Activated CD8-positive, alpha-beta memory T cell treated with anti-CD3 and anti-CD28 coated beads, Interleukin-2, amount 50 U/mL, for 1 hour (primary cell): ENCODE measurements at regions not wholly inside any gene's neighbourhood (a gene's known extent, or its start where the extent isn't known, plus 50 kb on each side); places are given as distances from the start of the nearest gene placed in this dataset.

Experiments used
- DNase-seq: peaks from one replicate; pipeline ENCODE4 v3.0.0-alpha.2; 2020; ENCODE audit errors: extremely low read depth

DNA sequence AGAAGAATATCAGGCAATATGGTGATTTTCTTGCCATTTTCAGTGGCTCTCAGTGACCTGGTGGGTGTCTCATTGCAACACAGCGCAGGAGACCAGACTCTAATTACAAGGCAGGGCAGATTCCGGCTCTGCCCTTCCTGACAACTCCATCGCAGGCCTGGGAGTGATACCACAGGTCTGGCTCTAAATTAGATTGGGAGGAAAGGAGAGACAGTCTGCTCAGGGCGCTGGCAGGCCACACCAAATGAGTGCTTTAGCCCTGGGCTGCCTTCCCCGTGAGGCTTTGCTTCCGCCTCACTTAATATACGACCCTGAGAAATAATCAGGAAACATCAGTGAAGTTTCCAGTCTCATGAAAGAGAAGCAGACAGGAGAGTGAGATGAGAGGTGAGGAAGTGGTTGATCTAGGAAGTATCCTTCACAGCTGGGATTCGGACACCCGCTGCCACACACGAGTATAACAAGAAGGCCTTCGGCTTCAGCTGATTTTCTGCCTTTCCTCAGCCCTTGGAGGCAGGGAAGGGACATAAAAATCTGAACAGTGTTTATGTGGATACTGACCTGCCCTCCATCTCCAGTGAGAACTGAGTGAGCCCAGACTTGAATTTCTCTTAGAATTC is 73.7 kb upstream of the PROK2 start:
- DNase-seq: no peak

DNA sequence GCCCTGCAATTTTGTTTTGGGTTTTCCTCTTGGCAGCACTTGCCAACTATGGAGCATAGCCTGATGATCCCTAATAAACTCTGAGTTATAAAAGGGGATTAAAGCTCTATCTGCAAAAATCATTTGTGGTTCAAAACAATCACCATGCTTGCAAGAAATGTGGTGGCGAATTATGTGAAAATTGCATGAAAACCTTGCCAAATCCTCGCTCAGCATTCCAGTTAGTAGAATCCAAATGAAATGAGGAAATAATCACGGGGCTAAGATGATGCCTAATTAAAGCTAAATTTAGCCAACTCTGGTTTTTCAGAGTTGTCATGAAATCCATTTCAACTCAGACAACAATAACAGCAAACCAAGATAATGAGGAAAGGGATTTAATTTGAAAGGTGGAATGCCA is 73.0 kb upstream of the PROK2 start:
- no peak for DNase-seq

- DNase-seq: no peak
These were observed 69.8 kb upstream of the PROK2 start for GRCh38 chr3:71854706-71855105.

DNA sequence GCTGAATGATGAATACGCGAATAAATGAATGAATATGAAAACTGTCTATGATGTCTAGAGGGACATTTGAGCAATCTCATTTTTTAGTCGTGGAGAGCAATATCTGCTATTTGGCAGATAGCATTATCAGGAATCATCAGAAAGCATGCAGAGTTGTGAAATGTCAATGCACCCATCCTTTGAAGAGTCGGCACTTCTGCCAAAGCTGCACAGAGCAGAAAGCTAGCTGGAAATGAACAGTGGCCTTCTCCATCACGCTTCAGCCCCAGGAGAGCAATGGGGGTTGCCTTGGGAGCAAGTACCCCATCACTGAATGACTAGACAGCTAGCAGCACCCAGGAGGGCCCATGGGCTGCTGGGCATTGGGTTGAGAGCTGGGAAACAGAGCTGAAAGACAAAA is 69.1 kb upstream of the PROK2 start:
- DNase-seq: no peak

DNA sequence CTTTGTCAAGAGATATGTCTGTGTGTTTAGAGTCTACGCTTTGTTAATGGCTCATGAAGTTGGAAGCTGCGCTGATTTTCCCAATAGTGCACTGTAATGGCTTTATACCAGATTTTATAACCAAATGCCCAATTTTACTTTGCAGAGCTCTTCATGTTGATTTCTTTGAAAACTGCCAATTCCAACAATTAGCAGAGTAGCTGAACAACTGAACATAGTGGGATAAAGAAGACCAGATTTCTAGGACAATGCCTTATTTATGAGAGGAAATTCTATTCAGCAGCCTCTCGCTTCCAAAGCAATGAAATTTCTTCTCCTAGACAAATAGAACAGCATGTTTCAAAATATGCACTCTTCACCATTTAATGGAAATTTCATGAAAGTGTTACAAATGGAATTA is 66.9 kb upstream of the PROK2 start:
- no peak for DNase-seq

- no peak for DNase-seq
These were observed 65.7 kb upstream of the PROK2 start for GRCh38 chr3:71850654-71851053.

DNA sequence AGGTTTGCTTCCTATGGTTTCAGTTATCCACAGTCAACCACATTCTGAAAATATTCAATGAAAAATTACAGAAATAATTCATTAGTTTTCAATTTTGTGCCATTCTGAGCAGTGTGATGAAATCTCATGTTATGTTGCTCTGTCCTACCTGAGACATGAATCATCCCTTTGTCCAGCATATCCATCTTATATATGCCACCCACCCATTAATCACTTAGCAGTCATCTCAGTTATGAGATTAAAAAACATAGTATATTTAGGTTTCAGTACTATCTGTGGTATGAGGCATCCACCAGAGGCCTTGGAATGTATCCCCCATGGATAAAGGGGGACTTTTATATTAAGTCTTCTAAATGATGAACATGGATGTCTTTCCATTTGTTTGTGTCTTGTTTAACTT is 64.7 kb upstream of the PROK2 start:
- no peak for DNase-seq

DNA sequence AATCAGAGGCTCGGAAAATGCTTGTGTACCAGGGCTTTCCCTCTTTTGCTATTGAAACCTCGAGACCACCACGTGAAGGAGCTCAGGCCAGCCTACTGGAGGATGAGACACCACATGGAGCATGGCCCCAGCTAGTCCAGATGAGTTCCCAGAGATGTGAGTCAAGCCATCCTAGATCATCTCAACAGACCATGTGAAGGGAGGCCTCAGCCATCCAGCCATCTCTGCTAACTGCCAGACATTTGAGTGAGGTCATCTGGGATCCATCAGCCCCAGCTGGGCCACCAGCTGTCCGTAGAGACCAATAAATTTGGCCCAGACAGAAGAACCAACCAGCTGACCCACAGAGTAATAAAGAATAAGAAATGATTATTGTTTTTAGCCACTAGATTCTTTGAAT is 62.8 kb upstream of the PROK2 start:
- no peak for DNase-seq

GRCh38 chr3:71846185-71846584 is 61.2 kb upstream of the PROK2 start:
- DNase-seq: no peak

GRCh38 chr3:71843071-71843470 is 58.1 kb upstream of the PROK2 start:
- no peak for DNase-seq

DNA sequence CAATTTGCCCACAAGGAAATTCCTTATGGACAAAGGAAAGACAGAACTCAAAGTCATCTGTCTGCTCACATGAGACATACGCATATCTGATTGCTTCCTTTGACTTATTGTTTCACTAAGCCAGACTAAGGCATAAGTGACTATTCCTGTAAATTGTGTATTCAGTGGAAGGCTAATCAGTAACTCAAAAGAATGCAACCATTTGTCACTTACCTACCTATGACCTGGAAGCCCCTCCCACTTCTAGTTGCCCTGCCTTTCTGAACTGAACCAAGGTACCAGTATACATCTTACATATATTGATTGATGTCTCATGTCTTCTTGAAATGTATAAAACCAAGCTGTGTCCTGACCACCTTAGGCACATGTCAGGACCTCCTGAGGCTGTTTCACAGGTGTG is 53.5 kb upstream of the PROK2 start:
- no peak for DNase-seq
